Hematopoietic multipotent progenitor cell treated with erythropoietin and hydrocortisone succinate and interleukin-3 and kit ligand, for 15 days (in vitro differentiated cells): ENCODE measurements at regions not wholly inside any gene's neighbourhood (a gene's known extent, or its start where the extent isn't known, plus 50 kb on each side); places are given as distances from the start of the nearest gene placed in this dataset.

ENCODE experiments used
- DNase-seq: peaks from one replicate; pipeline ENCODE4 v3.0.0-alpha.2; 2015; ENCODE audit warnings: low spot score

DNA sequence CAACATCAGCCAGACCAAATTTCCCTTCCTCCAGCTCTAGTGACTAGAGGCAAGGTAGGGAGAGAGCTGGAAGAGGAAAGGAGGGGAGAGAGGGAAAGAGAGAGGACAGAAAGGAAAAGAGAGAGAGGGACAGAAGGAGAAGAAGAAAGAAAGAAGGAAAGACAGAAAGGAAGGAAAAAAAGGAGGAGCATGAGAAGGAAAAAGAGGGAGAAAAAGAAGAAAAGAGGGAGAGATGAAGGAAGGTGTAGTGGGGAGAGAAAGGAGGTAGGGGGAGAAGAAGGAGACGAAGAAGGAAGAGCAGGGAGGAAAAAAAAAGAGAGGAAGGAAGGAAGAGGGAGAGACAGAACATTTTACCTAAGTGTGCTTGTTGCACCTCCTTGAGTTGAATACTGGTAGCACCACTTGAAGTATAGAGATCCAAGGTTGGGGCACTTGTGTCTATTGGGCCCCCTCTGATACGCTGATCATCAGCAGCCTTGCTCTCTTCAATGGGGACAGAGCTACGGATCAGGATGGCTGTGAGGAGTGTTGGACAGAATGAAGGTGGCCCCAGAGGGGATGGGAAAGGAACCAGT, 232.5 kb downstream of the SUDS3 start:
- DNase-seq, result no peak

DNA sequence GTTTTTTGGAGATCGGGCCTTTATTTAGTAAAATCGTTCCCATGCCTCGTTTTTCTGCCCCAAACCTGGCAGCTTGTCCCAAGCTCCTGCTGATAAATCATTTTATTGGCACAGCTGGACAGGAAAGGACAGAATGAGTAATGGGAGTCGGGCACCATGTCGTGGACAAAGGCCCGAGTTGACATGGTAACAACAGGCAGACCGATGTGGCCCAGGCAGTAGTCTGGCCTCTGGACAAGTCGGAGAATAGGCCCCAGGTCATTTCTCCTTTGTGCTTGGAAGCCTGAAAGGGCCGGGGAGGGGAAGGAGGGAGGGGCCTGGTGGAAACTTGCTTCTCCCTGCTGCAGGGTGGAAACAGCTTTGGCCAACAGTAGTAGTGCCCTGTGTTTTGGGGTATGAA, 234.9 kb downstream of the SUDS3 start:
- no peak for DNase-seq

- DNase-seq, result no peak
Observed at GRCh38 chr12:118611770-118612169, 235.4 kb downstream of the SUDS3 start.

DNA sequence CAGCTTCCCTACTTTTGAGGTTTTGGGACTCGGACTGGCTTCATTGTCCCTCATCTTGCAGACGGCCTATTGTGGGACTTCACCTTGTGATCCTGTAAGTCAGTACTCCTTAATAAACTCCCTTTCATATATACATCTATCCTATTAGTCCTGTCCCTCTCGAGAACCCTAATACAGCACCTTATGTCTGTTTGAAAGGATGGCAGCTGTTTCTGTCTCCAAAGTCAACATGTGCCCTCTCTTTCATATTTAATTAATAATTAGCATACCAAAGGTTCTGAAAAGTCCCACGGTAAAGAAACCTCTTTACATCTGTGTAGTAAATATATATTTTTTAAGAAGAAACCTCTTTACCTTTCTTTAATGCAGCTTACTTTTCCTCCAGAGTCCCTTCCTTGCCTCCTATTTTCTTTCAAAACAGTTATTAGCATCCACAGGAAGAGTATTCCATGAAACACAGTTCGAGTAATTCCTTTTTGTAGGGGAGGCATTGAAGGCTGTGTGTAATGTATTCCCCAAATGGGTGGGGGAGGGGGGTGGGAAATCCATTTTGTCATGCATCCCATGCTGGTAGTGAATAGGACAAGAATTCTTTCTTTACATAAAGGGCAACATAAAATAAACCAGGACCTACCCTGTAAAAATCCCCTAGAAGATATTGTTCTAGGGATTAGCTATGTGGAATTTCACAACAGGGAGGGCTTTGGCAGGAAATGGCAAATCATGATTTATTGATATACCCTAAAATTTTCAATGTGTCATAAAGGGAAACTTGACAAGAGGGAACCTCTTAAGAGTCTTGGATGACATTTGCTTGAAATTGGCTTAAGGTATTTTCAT, 241.5 kb downstream of the SUDS3 start:
- no peak for DNase-seq

- DNase-seq, result no peak
Observed at GRCh38 chr12:118618695-118619094, 242.3 kb downstream of the SUDS3 start.

DNA sequence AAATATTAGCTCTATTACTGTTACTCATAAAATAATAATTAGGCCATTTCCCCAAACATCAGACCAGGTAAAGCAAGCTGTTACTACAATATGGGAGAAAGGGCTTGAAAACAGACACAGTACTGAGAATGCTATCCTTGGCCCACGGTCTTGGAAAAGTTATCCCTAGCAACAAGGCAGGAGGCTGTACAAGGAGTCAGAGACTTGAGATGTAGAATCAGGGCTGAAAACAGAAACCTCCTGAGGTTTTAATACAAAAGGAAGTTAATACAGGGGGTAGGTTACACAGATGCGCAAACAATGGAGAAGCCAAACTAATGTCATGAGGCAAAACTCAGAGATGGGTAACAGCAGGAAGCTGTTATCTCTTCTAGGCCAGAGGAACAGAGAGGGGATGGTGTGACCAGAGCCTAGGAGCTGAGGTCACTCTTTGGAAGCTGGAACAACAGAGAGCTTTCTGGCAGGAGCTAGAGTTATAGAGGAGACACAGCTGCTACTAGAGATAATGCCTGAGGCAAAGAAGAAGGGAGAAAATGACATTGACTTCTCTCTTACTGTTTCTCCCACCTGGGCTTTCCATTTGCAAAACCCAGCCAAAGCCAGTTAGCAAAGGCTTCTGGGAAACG, 248.8 kb downstream of the SUDS3 start:
- DNase-seq, result no peak

GRCh38 chr12:118633071-118633470, 256.7 kb downstream of the SUDS3 start:
- no peak for DNase-seq

GRCh38 chr12:118635276-118635675, 258.9 kb downstream of the SUDS3 start:
- no peak for DNase-seq

- DNase-seq, result no peak
Observed at GRCh38 chr12:118637767-118638370, 261.5 kb downstream of the SUDS3 start.

- no peak for DNase-seq
Observed at GRCh38 chr12:118641249-118641648, 264.9 kb downstream of the SUDS3 start.

DNA sequence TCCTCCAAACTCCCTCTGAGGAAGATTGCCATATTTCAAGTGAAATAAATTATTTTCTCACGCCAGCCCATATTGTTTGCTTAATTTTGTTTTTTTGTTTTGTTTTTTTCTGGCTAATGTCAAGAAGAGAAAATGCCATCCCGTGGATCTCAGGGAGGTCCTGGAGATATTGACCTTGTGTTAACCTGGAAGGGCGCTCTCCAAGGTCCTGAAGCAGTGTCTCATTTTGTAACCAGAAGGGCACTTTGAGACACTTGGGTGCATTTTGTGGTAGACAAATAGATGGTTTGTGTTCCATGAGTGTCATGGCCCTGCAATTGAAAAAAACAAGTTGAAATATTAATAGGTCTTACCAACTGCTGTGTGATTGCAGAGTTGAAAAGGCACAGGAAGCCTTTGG, 268.9 kb downstream of the SUDS3 start:
- DNase-seq, result no peak

DNA sequence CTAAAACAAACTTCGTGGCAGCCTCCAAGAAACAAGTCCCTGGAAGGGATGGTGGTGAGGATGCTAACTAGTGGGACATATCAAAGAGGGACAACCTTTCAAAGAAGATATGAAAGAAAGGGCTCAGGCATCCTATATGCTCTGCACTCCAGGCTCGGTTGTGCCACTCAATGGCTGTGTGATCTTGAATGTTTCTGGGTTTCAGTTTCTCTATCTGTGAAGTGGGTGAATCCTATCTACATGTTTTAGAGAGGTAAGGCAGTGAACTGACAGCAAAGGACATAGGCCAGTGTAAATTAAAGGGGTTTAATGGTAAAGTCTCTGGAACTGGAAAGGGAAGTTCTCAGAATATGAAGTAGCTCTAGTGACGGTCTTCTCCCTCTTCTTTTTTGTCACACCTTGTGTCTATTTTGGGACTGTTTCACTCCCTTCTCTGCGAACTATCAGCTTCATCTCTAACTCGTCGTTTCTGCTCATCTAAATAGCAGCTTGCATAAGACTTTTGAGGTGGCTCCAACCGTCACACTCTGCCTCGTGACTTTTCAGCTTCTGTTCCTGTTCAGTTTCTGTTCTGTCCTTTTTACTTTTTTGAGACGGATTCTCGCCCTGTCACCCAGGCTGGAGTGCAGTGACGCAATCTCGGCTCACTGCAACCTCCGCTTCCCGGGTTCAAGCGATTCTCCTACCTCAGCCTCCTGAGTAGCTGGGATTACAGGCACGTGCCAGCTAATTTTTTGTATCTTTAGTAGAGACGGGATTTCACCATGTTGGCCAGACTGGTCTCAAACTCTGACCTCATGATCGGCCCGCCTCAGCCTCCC, 273.6 kb downstream of the SUDS3 start:
- DNase-seq, result no peak

GRCh38 chr12:118650586-118650960, 274.2 kb downstream of the SUDS3 start:
- DNase-seq, result no peak

DNA sequence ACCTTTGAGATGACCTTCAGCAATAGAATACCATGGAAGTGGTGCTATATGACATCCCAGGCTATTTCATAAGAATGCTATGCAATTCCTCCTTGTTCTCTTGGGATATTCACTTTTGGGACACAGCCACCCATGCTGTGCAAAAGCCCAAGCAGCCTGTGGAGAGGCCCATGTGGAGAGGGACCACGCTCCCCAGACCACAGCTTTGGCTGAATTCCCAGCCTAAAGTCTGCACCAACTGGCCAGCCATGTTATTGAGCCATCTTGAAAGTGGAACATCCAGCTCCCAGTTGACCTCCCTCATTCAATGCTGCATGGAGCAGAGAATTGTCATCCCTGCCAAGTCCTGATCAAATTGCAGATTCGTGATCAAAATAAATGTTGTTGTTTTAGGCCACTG, 275.1 kb downstream of the SUDS3 start:
- DNase-seq, result no peak

- no peak for DNase-seq
Observed at GRCh38 chr12:118655588-118655987, 279.2 kb downstream of the SUDS3 start.

DNA sequence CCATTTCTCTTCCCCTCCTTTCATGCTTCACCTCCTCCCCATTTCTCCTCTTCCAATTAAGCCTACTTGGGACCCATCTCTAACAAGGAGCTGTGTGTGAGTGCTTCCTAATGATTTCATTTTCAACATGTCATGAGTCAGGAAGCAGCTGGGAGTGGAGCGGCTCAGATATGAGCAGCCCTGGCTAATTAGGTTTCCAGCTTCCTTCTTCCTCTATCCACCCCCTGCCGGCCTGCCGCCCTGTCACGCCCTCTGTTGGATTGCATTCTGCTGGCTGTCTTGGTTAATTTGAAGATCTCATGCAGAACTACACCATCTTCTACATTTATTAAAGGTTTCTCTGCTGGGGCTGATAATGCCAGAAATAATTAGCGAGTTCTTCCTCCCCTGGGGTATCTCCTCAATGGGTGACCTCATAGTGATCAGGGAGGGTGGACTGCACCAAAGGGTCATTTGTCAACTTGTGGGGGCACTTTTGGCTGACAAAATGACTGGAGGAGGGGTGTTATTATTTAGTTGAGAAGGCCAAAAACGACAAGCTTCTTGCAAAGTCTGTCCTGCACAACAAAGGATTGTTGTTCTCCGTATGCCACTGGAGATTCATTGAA, 300.9 kb upstream of the SRRM4 start:
- DNase-seq, result no peak

DNA sequence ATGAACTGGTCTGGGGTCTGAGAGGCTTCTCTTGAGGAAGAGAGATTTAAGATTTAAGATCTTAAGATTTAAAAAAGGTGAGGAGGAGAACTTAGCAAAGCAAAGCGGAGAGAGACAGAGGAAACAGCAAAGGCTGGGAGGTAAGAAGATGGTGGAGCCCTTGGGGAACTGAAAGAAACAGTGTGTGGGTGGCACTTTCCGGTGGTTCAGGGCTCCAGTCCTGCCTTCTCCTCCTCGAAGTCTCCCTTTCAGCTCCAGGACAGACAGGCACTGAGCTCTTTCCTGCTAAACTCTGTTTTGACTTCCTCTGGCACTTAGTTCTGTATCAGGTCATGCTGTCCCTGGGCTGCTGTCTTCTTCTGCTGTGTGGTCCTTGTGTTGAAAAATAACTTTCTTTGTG, 298.7 kb upstream of the SRRM4 start:
- no peak for DNase-seq

DNA sequence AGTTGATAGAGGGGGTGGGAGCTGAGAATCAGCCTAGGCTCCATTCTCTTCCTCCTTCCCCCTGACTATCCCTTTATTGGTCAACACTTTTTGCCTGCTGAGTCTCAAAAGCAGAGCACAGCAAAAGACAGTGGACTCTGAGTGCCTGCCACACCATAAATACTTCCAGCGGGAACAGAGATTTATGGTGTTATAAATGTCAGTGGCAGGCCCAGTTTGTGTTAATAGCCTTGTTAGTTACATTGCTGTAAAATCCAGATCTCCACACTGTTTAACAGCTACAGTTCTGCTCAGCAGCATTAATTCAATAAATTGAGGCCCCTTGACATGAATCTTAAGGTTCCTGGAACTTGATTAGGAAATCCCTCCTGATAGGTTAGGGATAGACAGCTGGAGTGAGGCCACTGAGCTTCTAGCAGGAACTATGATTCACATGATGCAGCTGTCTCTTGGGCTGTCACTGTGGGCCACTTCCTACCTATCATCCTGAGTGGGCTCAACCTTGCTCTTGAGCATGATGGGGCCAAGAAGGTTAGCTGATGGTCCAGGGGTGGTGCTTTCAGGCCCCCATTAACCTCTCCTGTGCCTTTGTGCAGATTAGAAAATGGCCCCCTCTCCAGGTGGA, 295.2 kb upstream of the SRRM4 start:
- DNase-seq, result no peak

GRCh38 chr12:118689793-118690192, 291.5 kb upstream of the SRRM4 start:
- DNase-seq, result no peak

DNA sequence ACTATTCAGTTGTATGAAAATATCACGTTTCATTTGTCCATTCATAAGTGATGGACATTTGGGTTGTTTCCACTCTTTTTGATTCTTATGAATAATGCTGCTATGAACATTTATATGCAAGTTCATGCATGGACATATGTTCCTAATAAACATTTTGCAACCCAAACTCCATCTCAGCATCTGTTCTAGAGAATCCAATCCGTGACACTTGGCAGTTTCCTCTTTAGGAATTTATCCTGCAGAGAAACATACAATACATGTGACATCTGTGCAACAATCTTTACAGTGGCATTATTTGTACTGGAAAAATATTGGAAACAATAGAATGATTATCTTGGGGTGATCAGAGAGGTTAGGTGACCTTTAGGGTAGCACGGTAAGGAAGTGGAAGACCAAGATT, 290.8 kb upstream of the SRRM4 start:
- DNase-seq, result no peak

GRCh38 chr12:118694128-118694775, 287.1 kb upstream of the SRRM4 start:
- DNase-seq, result no peak
